ENCODE measurements at regions not wholly inside any gene's neighbourhood (a gene's known extent, or its start where the extent isn't known, plus 50 kb on each side); places are given as distances from the start of the nearest gene placed in this dataset.

- DNase-seq (ENCODE audit: low spot score): no peak
- ATAC-seq: no peak
These were observed 706.2 kb upstream of the CBLB start for GRCh38 chr3:106575029-106575428.

- DNase-seq (ENCODE audit: low spot score) (no peak), ATAC-seq (no peak)
These were observed 708.4 kb upstream of the CBLB start for GRCh38 chr3:106577241-106577640.

GRCh38 chr3:106578911-106579310 lies 710.1 kb upstream of the CBLB start:
- ATAC-seq: no peak
- DNase-seq (ENCODE audit: low spot score): no peak

- DNase-seq (ENCODE audit: low spot score) (no peak), ATAC-seq (no peak)
These were observed 713.3 kb upstream of the CBLB start for GRCh38 chr3:106582151-106582550.

- no peak for DNase-seq (ENCODE audit: low spot score)
These were observed 718.7 kb upstream of the CBLB start for GRCh38 chr3:106587551-106587950.

GRCh38 chr3:106588739-106589138 lies 719.9 kb upstream of the CBLB start:
- DNase-seq (ENCODE audit: low spot score): no peak
- no peak for ATAC-seq

More at GRCh38 chr3:106587551-106587950, 718.7 kb upstream of the CBLB start:
- no peak for ATAC-seq

- DNase-seq (ENCODE audit: low spot score) (no peak), ATAC-seq (no peak)
These were observed 720.6 kb upstream of the CBLB start for GRCh38 chr3:106589311-106589942.

GRCh38 chr3:106590216-106590615 lies 721.4 kb upstream of the CBLB start:
- ATAC-seq (no peak), DNase-seq (ENCODE audit: low spot score) (no peak)

- DNase-seq (ENCODE audit: low spot score) (no peak), ATAC-seq (no peak)
These were observed 724.6 kb upstream of the CBLB start for GRCh38 chr3:106593381-106593780.

- DNase-seq (ENCODE audit: low spot score) (peak; percentile 49), ATAC-seq (peak; percentile 91)
These were observed 741.0 kb upstream of the CBLB start for GRCh38 chr3:106609666-106610301.

- DNase-seq (ENCODE audit: low spot score): no peak
- ATAC-seq: no peak
These were observed 741.6 kb upstream of the CBLB start for GRCh38 chr3:106610362-106610959.

- DNase-seq (ENCODE audit: low spot score) (no peak), ATAC-seq (no peak)
These were observed 742.3 kb upstream of the CBLB start for GRCh38 chr3:106611116-106611515.

- no peak for DNase-seq (ENCODE audit: low spot score)
- no peak for ATAC-seq
These were observed 743.0 kb upstream of the CBLB start for GRCh38 chr3:106611841-106612240.

GRCh38 chr3:106616556-106616955 lies 747.7 kb upstream of the CBLB start:
- ATAC-seq (no peak), DNase-seq (ENCODE audit: low spot score) (no peak)

GRCh38 chr3:106617276-106617675 lies 748.5 kb upstream of the CBLB start:
- DNase-seq (ENCODE audit: low spot score) (no peak), ATAC-seq (no peak)

- no peak for ATAC-seq
- no peak for DNase-seq (ENCODE audit: low spot score)
These were observed 751.8 kb upstream of the CBLB start for GRCh38 chr3:106620646-106621045.

- ATAC-seq (no peak), DNase-seq (ENCODE audit: low spot score) (no peak)
These were observed 753.1 kb upstream of the CCDC54 start for GRCh38 chr3:106624154-106624553.

- no peak for DNase-seq (ENCODE audit: low spot score)
- no peak for ATAC-seq
These were observed 748.8 kb upstream of the CCDC54 start for GRCh38 chr3:106628407-106628806.

GRCh38 chr3:106629215-106629832 lies 747.9 kb upstream of the CCDC54 start:
- DNase-seq (ENCODE audit: low spot score) (no peak), ATAC-seq (no peak)

- ATAC-seq (no peak), DNase-seq (ENCODE audit: low spot score) (no peak)
These were observed 745.7 kb upstream of the CCDC54 start for GRCh38 chr3:106631373-106632108.

GRCh38 chr3:106635271-106635670 lies 742.0 kb upstream of the CCDC54 start:
- DNase-seq (ENCODE audit: low spot score) (no peak), ATAC-seq (no peak)
